GM12891 (cell line): ENCODE measurements at regions not wholly inside any gene's neighbourhood (a gene's known extent, or its start where the extent isn't known, plus 50 kb on each side); places are given as distances from the start of the nearest gene placed in this dataset.

Experiments
- DNase-seq: peaks from one replicate; pipeline ENCODE4 v3.0.0; 2011; ENCODE audit warnings: low spot score; ENCODE audit not compliant: insufficient read length
- FAIRE-seq: peaks from 2 replicates; lab custom pipeline; 2011; peaks lifted over from hg19 to GRCh38; lab: Jason Lieb, UNC
- PAX5 ChIP-seq: IDR thresholded peaks from 2 replicates; pipeline ENCODE4 v1.6.1; 2011; ENCODE audit warnings: low read length, moderate library complexity, mild to moderate bottlenecking; ENCODE audit not compliant: insufficient read depth, severe bottlenecking
- POLR2A ChIP-seq: IDR thresholded peaks from 2 replicates; pipeline ENCODE4 v1.6.1; 2011; ENCODE audit warnings: low read depth, low read length, control low read depth
- POLR2AphosphoS5 ChIP-seq: IDR thresholded peaks from 2 replicates; pipeline ENCODE4 v1.6.1; 2011; ENCODE audit warnings: low read depth, low read length, control low read depth
- POU2F2 ChIP-seq: IDR thresholded peaks from 2 replicates; pipeline ENCODE4 v1.6.1; 2011; ENCODE audit warnings: low read depth, mild to moderate bottlenecking, control low read depth, low read length, moderate library complexity
- SPI1 ChIP-seq: IDR thresholded peaks from 2 replicates; pipeline ENCODE4 v1.6.1; 2011; ENCODE audit warnings: low read depth, low read length, control low read depth
- TAF1 ChIP-seq: IDR thresholded peaks from 2 replicates; pipeline ENCODE4 v1.6.1; 2011; ENCODE audit warnings: low read depth, low read length, control low read depth

- DNase-seq (no peak), FAIRE-seq (no peak)
- TF ChIP-seq SPI1 = 0 out of 2 replicates have a peak, but pooled peaks have one; percentile 14
- TF ChIP-seq POLR2A = no peak
Measured at GRCh38 chr16:62869837-62870236, 833.6 kb upstream of the CDH8 start.

- DNase-seq = no peak
- FAIRE-seq = no peak
- no peak for TF ChIP-seq POLR2A
- TF ChIP-seq PAX5 = no peak
- no peak for TF ChIP-seq SPI1
- no peak for TF ChIP-seq POLR2AphosphoS5
- no peak for TF ChIP-seq POU2F2
Measured at GRCh38 chr16:62863139-62863538, 826.9 kb upstream of the CDH8 start.

DNA sequence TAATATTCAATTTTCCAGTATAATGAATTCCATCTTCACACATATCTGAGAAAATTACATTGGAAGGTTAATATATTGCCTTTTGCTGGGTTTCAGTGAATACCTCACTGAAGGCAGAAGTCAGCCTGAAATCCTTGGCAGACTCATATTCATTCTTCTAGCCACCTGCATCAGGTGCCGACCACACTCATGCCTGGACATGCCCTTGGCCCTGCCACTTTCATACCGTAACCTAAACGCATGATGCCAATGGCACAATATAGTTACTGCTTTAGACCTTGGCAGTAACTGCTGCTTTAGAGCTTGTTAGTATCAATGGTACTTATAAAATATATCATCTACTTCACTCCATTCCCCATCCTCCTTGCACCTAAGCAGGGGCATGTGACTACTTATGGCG is 817.6 kb upstream of the CDH8 start:
- DNase-seq = no peak
- FAIRE-seq = no peak
- TF ChIP-seq POU2F2 = no peak

- DNase-seq (no peak), FAIRE-seq (no peak)
- TF ChIP-seq POLR2AphosphoS5 (no peak), SPI1 (no peak), POLR2A (no peak), TAF1 (no peak), POU2F2 (no peak), PAX5 (no peak)
Measured at GRCh38 chr16:62846399-62847057, 810.3 kb upstream of the CDH8 start.

DNA sequence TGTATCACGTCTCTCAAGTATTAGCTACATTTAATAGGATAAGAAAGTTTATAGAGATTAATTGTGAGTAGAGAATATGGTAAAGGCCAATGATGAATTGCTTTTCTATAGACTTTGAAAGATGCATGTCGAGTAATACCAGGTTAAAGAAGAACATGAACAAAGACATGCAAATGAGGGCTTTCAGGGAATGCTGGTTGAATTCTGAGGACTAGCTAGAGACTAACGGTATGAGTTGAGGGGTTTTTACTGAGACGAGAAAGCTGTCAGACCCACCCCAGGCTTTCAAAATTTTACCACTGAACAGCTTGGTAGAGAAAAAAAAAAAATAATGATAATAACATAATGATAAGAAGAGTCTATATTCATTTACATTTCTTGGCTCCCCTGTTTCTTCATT is 796.0 kb upstream of the CDH8 start:
- TF ChIP-seq POU2F2 (no peak), TAF1 (no peak), POLR2A (no peak), SPI1 (no peak), PAX5 (no peak), POLR2AphosphoS5 (no peak)
- no peak for FAIRE-seq
- DNase-seq = no peak

- TF ChIP-seq PAX5 = no peak
- TF ChIP-seq SPI1 = no peak
- no peak for TF ChIP-seq POU2F2
- no peak for TF ChIP-seq POLR2AphosphoS5
- TF ChIP-seq TAF1 = no peak
- TF ChIP-seq POLR2A = no peak
- no peak for DNase-seq
- FAIRE-seq = no peak
Measured at GRCh38 chr16:62831235-62831850, 795.1 kb upstream of the CDH8 start.

- no peak for FAIRE-seq
- DNase-seq = no peak
- no peak for TF ChIP-seq POLR2AphosphoS5
- no peak for TF ChIP-seq POU2F2
- TF ChIP-seq PAX5 = no peak
- no peak for TF ChIP-seq TAF1
- TF ChIP-seq POLR2A = no peak
- no peak for TF ChIP-seq SPI1
Measured at GRCh38 chr16:62829607-62830006, 793.4 kb upstream of the CDH8 start.

DNA sequence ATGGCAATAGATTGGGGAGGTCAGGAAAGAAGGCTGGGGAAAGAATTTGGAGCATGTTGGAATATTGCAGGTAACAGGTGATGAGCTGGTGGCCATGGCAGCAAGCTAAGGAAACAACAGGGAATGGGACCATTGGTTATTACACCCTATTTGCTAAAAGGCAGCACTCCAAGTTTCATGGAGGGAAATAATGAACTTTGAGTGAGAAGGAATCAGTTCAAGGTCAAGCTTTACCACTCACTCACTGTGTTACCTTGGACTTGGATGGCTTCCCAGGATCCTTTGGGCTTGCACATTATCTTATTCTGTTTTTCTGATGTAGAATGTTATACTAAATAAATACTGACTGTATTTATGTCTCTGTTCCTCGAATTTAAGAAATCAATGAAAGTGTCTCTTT is 792.8 kb upstream of the CDH8 start:
- DNase-seq = no peak
- no peak for FAIRE-seq
- TF ChIP-seq TAF1 = no peak
- TF ChIP-seq POLR2A = no peak
- no peak for TF ChIP-seq PAX5
- no peak for TF ChIP-seq POU2F2
- TF ChIP-seq SPI1 = no peak
- TF ChIP-seq POLR2AphosphoS5 = no peak

- TF ChIP-seq SPI1 = no peak
- no peak for FAIRE-seq
- no peak for DNase-seq
Measured at GRCh38 chr16:62821824-62822223, 785.6 kb upstream of the CDH8 start.

DNA sequence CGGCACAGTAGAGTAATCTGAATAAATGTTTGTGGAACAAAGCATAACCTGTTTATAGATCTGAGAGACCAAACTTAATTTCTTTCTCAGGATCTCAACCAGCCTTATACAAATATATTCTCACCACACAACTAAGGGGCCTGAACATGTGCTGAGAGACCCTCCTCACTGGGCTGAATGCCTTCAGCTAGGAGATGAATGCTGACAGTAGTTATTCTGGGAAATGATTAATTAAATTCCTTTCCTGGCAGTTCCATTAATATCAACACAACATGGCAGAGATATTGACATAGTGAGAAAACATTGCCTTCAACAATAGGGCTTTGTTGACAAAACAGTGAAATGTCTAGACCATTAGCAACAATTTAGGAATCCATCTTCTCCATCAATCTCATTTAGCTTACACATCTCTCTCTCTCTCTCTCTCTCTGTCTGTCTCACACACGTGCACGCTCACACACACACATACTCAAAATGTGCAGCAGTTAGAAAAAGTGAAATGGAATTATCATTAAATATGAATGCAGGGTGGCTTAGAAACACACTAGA is 780.8 kb upstream of the CDH8 start:
- DNase-seq (no peak), FAIRE-seq (no peak)

More for the DNA sequence above, 780.8 kb upstream of the CDH8 start:
- TF ChIP-seq PAX5 = no peak
- TF ChIP-seq SPI1 = no peak
- TF ChIP-seq POLR2A = no peak
- TF ChIP-seq POLR2AphosphoS5 = no peak
- no peak for TF ChIP-seq POU2F2
- TF ChIP-seq TAF1 = no peak
